ENCODE measurements at regions not wholly inside any gene's neighbourhood (a gene's known extent, or its start where the extent isn't known, plus 50 kb on each side); places are given as distances from the start of the nearest gene placed in this dataset.

GRCh38 chr18:39730606-39731005 lies 2165.0 kb upstream of the CELF4 start:
- no peak for TF ChIP-seq CTCF (IDR thresholded peaks at IDR 0.05)
- no peak for TF ChIP-seq POLR2A (IDR thresholded peaks at IDR 0.05)
- TF ChIP-seq POLR2AphosphoS5 (IDR thresholded peaks at IDR 0.05): no peak
- no peak for TF ChIP-seq EP300 (IDR thresholded peaks at IDR 0.05)
